ENCODE measurements at regions not wholly inside any gene's neighbourhood (a gene's known extent, or its start where the extent isn't known, plus 50 kb on each side); places are given as distances from the start of the nearest gene placed in this dataset.

- DNase-seq (ENCODE audit: low read depth) = no peak
Measured at GRCh38 chr6:147820520-147820919, 312.0 kb downstream of the SAMD5 start.

- no peak for DNase-seq (ENCODE audit: low read depth)
Measured at GRCh38 chr6:147821295-147821897, 312.9 kb downstream of the SAMD5 start.

- DNase-seq (ENCODE audit: low read depth) = no peak
Measured at GRCh38 chr6:147823936-147824335, 315.4 kb downstream of the SAMD5 start.

GRCh38 chr6:147825848-147826247, 317.4 kb downstream of the SAMD5 start:
- DNase-seq (ENCODE audit: low read depth) = no peak

- DNase-seq (ENCODE audit: low read depth) = no peak
Measured at GRCh38 chr6:147826698-147827097, 318.2 kb downstream of the SAMD5 start.

- DNase-seq (ENCODE audit: low read depth) = no peak
Measured at GRCh38 chr6:147829418-147829817, 320.9 kb downstream of the SAMD5 start.

DNA sequence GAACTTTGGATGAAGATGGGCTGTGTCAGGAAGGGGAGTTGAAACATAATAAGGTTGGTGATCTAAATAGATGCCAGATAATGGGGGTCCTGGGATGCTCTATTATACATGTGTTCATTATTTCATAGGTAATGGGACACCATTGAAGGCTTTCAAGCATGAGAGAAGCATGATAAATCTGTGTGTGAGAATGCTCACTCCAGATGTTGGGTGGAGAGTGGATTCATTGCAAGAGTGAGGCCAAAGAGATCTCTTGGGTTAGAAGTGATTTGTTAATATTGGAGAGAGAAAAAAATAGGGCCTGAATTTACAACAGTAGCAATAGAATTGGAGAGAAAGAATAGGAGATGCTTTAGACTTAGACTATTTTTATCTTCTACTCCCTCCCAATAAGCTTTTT, 321.3 kb downstream of the SAMD5 start:
- DNase-seq (ENCODE audit: low read depth) = no peak

DNA sequence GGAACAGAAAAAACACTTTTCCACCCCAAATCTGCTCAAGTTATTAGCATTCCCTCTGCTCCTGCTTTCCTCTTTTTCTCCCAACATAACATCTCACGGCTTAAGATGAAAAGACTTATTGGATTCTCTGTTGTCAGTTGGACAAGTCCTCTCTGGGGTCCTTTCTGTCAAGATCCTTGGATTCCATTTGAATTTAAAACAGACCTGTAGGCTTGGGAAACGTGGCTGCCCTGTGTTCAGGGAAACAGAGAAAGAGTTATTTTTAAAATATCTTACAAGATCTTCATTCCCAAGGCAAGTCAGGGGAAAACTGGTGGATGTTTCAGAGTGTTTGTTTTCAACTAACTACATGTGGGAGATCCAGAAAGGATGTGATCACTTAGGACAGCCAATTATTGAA, 322.9 kb downstream of the SAMD5 start:
- no peak for DNase-seq (ENCODE audit: low read depth)

GRCh38 chr6:147833607-147834006, 325.1 kb downstream of the SAMD5 start:
- no peak for DNase-seq (ENCODE audit: low read depth)

DNA sequence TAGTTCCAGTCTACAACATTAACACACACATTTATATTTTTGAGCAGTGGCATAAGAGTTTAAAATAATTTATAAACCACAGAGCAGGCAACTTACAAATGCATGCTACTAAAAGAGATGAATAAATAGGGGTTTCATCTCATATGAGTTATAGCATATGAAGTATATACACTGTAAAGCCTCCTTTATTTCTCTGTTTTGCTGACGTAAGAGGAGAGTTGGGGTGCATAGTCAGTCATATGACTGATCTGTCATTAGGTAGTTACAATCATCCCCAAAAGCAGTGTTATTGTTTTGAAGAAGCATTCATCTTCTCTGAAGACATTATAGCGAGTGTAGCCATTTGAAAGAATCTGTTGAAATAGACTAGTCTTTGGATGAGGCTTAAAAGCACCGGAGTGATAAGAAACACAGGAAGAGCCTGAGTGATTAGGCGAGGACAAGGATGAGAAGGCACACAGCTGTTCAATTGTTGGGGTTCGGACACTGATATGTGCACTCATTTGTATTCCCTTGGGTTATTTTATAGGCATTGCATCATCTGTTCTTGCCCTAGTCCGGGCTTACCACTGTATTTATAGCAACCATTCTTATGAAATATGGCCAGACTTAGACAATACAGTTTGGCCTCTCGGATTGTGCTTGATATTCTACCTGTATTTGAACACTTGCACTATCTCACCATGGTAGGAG, 325.7 kb downstream of the SAMD5 start:
- DNase-seq (ENCODE audit: low read depth) = no peak

DNA sequence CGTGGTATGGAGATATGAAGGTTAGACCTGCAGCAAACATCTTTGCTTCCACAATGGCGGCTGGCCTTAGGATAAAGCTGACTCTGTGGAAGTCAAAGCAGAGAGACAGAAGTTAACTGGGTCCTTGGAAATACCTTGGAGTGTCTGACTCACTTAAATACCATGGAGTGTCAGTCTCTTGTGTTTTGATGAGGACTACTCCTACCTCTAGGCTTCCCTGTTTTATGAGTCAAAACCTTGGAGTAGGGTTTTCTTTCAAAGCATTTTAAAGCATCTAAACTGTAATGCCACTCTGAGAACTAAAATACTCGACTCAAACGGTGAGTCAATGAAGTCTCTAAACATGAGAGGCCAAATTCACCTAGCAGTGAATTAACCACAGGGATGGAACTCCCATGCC, 329.1 kb downstream of the SAMD5 start:
- no peak for DNase-seq (ENCODE audit: low read depth)

- DNase-seq (ENCODE audit: low read depth) = no peak
Measured at GRCh38 chr6:147839708-147840610, 331.5 kb downstream of the SAMD5 start.

DNA sequence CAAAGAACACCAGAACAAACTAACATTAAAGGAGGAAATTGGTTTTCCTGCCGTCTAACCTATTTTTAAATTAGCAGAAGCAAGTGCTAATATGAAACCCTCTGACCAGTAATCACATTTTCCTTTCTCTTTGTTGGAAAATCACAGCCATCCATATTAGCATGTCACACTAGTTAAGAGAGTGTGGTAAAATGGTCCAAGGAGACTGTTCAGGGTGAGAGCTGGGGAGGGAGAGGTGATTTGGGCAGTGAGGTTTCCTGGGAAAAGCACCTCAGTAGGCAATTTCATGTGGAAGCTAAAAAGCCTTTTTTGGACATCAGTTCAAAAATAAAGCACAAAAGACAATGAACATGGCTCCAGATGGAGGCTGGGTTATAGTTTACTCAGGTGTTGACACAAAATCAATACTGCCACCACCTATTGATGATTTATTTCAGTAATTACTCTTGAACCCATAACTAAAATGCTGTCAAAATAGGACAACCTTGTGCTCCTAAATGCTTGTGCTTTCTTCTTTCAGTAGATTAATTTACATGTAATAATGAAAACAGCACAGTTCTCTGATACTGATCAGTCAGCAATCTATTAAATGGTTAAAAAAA, 333.2 kb downstream of the SAMD5 start:
- DNase-seq (ENCODE audit: low read depth) = no peak

DNA sequence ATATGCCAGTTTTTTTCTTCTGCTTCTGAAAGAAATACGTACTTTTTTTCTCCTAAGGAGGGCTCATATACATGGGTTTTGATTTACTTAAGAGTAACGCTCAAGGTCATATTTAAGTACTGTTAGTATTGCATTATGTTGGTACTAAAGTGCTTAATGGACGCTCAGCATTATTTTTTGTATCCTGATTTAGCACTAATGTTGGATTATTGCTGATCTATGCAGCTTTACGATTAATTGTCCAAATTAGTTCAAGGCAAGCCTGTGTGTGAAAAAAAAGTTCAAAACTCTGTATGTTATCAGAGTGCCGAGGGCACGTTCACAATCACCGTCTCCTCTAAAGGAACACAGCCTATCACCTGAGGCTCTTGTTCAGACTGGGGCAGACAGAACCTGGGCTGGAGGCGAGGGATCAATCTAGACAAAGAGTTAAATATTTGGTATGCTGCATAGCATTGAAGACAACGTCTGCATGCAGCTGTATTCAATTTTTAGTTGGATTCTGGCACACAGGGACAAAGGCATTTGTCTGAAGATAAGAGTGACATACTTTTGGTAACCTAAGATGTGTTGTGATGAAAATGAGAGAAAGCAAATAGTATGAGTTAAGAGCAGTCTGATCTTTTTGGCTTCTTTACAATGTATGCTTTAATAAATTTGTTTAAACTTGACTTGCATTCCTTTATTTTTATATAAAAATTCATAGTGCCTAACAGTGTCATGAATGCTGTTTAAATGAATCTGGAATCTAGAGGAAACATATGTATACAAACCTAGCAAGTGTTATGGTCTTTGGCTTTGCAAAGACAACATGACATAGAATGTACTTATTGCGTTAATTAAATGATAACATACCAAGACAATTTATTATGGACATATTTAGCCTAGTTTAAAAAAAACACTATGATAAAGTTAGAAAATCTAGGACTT, 341.2 kb downstream of the SAMD5 start:
- DNase-seq (ENCODE audit: low read depth) = no peak

- no peak for DNase-seq (ENCODE audit: low read depth)
Measured at GRCh38 chr6:147852772-147853171, 344.3 kb downstream of the SAMD5 start.

GRCh38 chr6:147853574-147853973, 345.1 kb downstream of the SAMD5 start:
- no peak for DNase-seq (ENCODE audit: low read depth)

DNA sequence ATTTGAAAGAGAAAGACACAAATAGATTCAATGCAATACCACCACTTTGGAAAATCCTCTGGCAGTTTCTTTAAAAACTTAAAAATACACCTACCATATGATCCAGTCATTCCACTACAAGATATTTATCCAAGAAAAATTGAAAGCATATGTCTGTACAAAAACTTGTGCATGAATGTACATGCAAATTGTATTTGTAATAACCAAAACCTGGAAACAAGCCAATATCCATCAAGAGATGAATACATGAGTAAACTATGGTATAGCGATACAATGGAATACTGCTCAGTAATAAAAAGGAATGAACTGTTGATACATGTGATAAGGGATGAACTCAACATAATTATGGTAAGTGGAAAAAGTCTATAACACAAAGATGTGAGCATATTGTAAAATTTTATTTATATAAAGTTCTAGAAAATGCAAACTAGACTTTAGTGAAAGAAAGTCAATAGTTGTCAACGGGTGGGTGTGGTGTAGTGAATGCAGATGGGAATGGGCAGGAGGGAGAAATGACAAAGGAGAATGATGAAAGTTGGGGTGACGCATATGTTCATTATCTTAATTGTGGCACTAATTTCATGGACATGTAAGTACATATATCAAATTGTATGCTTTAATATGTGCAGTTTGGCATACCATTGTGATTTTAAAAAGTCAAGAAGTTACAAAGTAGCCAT, 347.5 kb downstream of the SAMD5 start:
- DNase-seq (ENCODE audit: low read depth) = no peak

- no peak for DNase-seq (ENCODE audit: low read depth)
Measured at GRCh38 chr6:147856687-147857086, 348.2 kb downstream of the SAMD5 start.

GRCh38 chr6:147858421-147858820, 349.9 kb downstream of the SAMD5 start:
- no peak for DNase-seq (ENCODE audit: low read depth)

DNA sequence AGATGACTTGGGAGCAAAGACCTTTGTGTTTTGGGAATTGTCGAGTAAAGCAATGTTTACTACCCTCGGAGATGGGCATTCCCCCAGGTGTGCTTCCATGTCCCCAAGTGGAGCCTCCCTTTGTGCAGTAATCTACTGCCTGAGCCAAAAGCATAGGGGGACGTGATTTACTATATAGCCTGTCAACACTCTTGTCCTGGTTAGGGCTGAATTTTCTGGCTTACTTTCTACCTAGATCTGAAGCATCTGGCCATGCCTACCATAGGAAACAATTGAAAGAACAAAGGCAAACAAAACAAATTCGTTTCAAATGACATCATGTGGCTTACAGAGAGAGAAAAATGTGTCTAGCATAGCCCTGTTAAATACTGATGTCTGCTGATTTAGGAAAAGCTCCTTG, 350.6 kb downstream of the SAMD5 start:
- DNase-seq (ENCODE audit: low read depth) = no peak

- DNase-seq (ENCODE audit: low read depth) = no peak
Measured at GRCh38 chr6:147861696-147862095, 353.2 kb downstream of the SAMD5 start.
